Activated naive CD8-positive, alpha-beta T cell treated with anti-CD3 and anti-CD28 coated beads, Interleukin-2, amount 50 U/mL, for 24 hours (primary cell): ENCODE measurements at regions not wholly inside any gene's neighbourhood (a gene's known extent, or its start where the extent isn't known, plus 50 kb on each side); places are given as distances from the start of the nearest gene placed in this dataset.

Experiments
- ATAC-seq: fragments of 150-1000 bp; cut with Tn5 transposase; one replicate; pipeline ENCODE4 v1.10.0; 2021
- DNase-seq: peaks from one replicate; pipeline ENCODE4 v3.0.0; 2021
- H3K27ac Mint-ChIP-seq: one replicate; pipeline ENCODE4 v1.8.0; 2021; ENCODE audit warnings: mild to moderate bottlenecking, mixed read lengths
- H3K27me3 Mint-ChIP-seq: one replicate; pipeline ENCODE4 v1.8.0; 2021; ENCODE audit warnings: mixed read lengths
- H3K36me3 Mint-ChIP-seq: one replicate; pipeline ENCODE4 v1.8.0; 2021; ENCODE audit warnings: low read depth, mixed read lengths
- H3K4me1 Mint-ChIP-seq: one replicate; pipeline ENCODE4 v1.8.0; 2021; ENCODE audit warnings: mixed read lengths
- H3K4me3 Mint-ChIP-seq: one replicate; pipeline ENCODE4 v1.8.0; 2021; ENCODE audit warnings: mild to moderate bottlenecking, moderate library complexity, mixed read lengths
- H3K9me3 Mint-ChIP-seq: one replicate; pipeline ENCODE4 v1.8.0; 2021; ENCODE audit warnings: mixed read lengths

GRCh38 chr12:75852956-75853355 is 178.6 kb downstream of the PHLDA1 start:
- no peak for DNase-seq
- no peak for ATAC-seq
- Mint-ChIP-seq H3K36me3 (no peaks in the 10 kb centered on the region), H3K9me3 (no peaks in the 10 kb centered on the region), H3K27me3 (peaks cover 23% of the 10 kb centered on the region), H3K4me1 (peaks cover 4% of the 10 kb centered on the region), H3K27ac (no peak overlapping the region), H3K4me3 (no peak overlapping the region)

GRCh38 chr12:75852143-75852542 is 179.4 kb downstream of the PHLDA1 start:
- Mint-ChIP-seq H3K9me3 (no peaks in the 10 kb centered on the region), H3K27me3 (peaks cover 23% of the 10 kb centered on the region), H3K27ac (no peak overlapping the region), H3K4me1 (peaks cover 7% of the 10 kb centered on the region), H3K4me3 (no peak overlapping the region), H3K36me3 (no peaks in the 10 kb centered on the region)
- ATAC-seq (no peak), DNase-seq (no peak)

- ATAC-seq (no peak), DNase-seq (no peak)
- peaks cover 25% of the 10 kb centered on the region for H3K27me3 Mint-ChIP-seq
- no peaks in the 10 kb centered on the region for H3K36me3 Mint-ChIP-seq
- H3K4me1 Mint-ChIP-seq, result peaks cover 7% of the 10 kb centered on the region
- H3K4me3 Mint-ChIP-seq, result no peak overlapping the region
- H3K9me3 Mint-ChIP-seq, result peaks cover 9% of the 10 kb centered on the region
- H3K27ac Mint-ChIP-seq, result no peak overlapping the region
These were observed 180.7 kb downstream of the PHLDA1 start for GRCh38 chr12:75850721-75851462.

GRCh38 chr12:75848961-75849360 is 182.6 kb downstream of the PHLDA1 start:
- no peak for DNase-seq
- no peak for ATAC-seq
- Mint-ChIP-seq H3K4me1 (peaks cover 7% of the 10 kb centered on the region), H3K27me3 (peaks cover 23% of the 10 kb centered on the region), H3K4me3 (no peak overlapping the region), H3K9me3 (peaks cover 11% of the 10 kb centered on the region), H3K27ac (no peak overlapping the region), H3K36me3 (no peaks in the 10 kb centered on the region)

- Mint-ChIP-seq H3K4me1 (peaks cover 7% of the 10 kb centered on the region), H3K4me3 (no peak overlapping the region), H3K9me3 (peaks cover 11% of the 10 kb centered on the region), H3K27me3 (peaks cover 22% of the 10 kb centered on the region), H3K27ac (no peak overlapping the region), H3K36me3 (no peaks in the 10 kb centered on the region)
- DNase-seq (no peak), ATAC-seq (no peak)
These were observed 183.1 kb downstream of the PHLDA1 start for GRCh38 chr12:75848431-75848925.

- H3K4me1 Mint-ChIP-seq, result peaks cover 7% of the 10 kb centered on the region
- H3K36me3 Mint-ChIP-seq, result no peaks in the 10 kb centered on the region
- peaks cover 11% of the 10 kb centered on the region for H3K9me3 Mint-ChIP-seq
- ATAC-seq, result no peak
- no peak for DNase-seq
- H3K27ac Mint-ChIP-seq, result no peak overlapping the region
- no peak overlapping the region for H3K4me3 Mint-ChIP-seq
- peaks cover 7% of the 10 kb centered on the region for H3K27me3 Mint-ChIP-seq
These were observed 185.5 kb downstream of the PHLDA1 start for GRCh38 chr12:75846102-75846501.

- H3K27ac Mint-ChIP-seq, result no peak overlapping the region
- no peak overlapping the region for H3K4me3 Mint-ChIP-seq
- no peaks in the 10 kb centered on the region for H3K36me3 Mint-ChIP-seq
- peaks cover 11% of the 10 kb centered on the region for H3K9me3 Mint-ChIP-seq
- peaks cover 7% of the 10 kb centered on the region for H3K27me3 Mint-ChIP-seq
- peaks cover 7% of the 10 kb centered on the region for H3K4me1 Mint-ChIP-seq
- no peak for DNase-seq
- ATAC-seq, result no peak
These were observed 186.6 kb downstream of the PHLDA1 start for GRCh38 chr12:75844985-75845384.

- Mint-ChIP-seq H3K4me1 (peaks cover 7% of the 10 kb centered on the region), H3K27me3 (peaks cover 7% of the 10 kb centered on the region), H3K4me3 (no peak overlapping the region), H3K9me3 (peaks cover 11% of the 10 kb centered on the region), H3K36me3 (no peaks in the 10 kb centered on the region), H3K27ac (no peak overlapping the region)
- DNase-seq (no peak), ATAC-seq (no peak)
These were observed 187.4 kb downstream of the PHLDA1 start for GRCh38 chr12:75844049-75844770.

GRCh38 chr12:75842090-75842489 is 189.5 kb downstream of the PHLDA1 start:
- peaks cover 5% of the 10 kb centered on the region for H3K4me1 Mint-ChIP-seq
- peaks cover 11% of the 10 kb centered on the region for H3K9me3 Mint-ChIP-seq
- H3K36me3 Mint-ChIP-seq, result no peaks in the 10 kb centered on the region
- H3K27me3 Mint-ChIP-seq, result peaks cover 7% of the 10 kb centered on the region
- ATAC-seq (no peak), DNase-seq (no peak)
- no peak overlapping the region for H3K4me3 Mint-ChIP-seq
- no peak overlapping the region for H3K27ac Mint-ChIP-seq

GRCh38 chr12:75840994-75841355 is 190.6 kb downstream of the PHLDA1 start:
- Mint-ChIP-seq H3K36me3 (no peaks in the 10 kb centered on the region), H3K4me3 (no peak overlapping the region), H3K9me3 (peaks cover 3% of the 10 kb centered on the region), H3K27me3 (peaks cover 5% of the 10 kb centered on the region), H3K27ac (no peak overlapping the region), H3K4me1 (peaks cover 5% of the 10 kb centered on the region)
- ATAC-seq, result no peak
- DNase-seq, result no peak

GRCh38 chr12:75838309-75838708 is 193.3 kb downstream of the PHLDA1 start:
- H3K4me3 Mint-ChIP-seq, result no peak overlapping the region
- H3K27ac Mint-ChIP-seq, result no peak overlapping the region
- no peaks in the 10 kb centered on the region for H3K9me3 Mint-ChIP-seq
- DNase-seq (no peak), ATAC-seq (peak; percentile 36)
- H3K27me3 Mint-ChIP-seq, result peaks cover 5% of the 10 kb centered on the region
- peaks cover 5% of the 10 kb centered on the region for H3K4me1 Mint-ChIP-seq
- H3K36me3 Mint-ChIP-seq, result no peaks in the 10 kb centered on the region

GRCh38 chr12:75837700-75838099 is 193.9 kb downstream of the PHLDA1 start:
- ATAC-seq (no peak), DNase-seq (no peak)
- Mint-ChIP-seq H3K27ac (no peak overlapping the region), H3K36me3 (no peaks in the 10 kb centered on the region), H3K4me3 (no peak overlapping the region), H3K9me3 (no peaks in the 10 kb centered on the region), H3K4me1 (peaks cover 5% of the 10 kb centered on the region), H3K27me3 (peaks cover 6% of the 10 kb centered on the region)

- H3K4me3 Mint-ChIP-seq, result no peak overlapping the region
- peaks cover 5% of the 10 kb centered on the region for H3K4me1 Mint-ChIP-seq
- DNase-seq (no peak), ATAC-seq (no peak)
- H3K27me3 Mint-ChIP-seq, result peaks cover 6% of the 10 kb centered on the region
- H3K27ac Mint-ChIP-seq, result no peak overlapping the region
- H3K36me3 Mint-ChIP-seq, result no peaks in the 10 kb centered on the region
- no peaks in the 10 kb centered on the region for H3K9me3 Mint-ChIP-seq
These were observed 195.0 kb downstream of the PHLDA1 start for GRCh38 chr12:75836533-75836932.

- Mint-ChIP-seq H3K4me1 (peaks cover 5% of the 10 kb centered on the region), H3K4me3 (no peak overlapping the region), H3K27ac (no peak overlapping the region), H3K27me3 (peaks cover 9% of the 10 kb centered on the region), H3K9me3 (no peaks in the 10 kb centered on the region), H3K36me3 (no peaks in the 10 kb centered on the region)
- ATAC-seq, result no peak
- no peak for DNase-seq
These were observed 197.0 kb downstream of the PHLDA1 start for GRCh38 chr12:75834591-75834990.

GRCh38 chr12:75833268-75833667 is 198.3 kb downstream of the PHLDA1 start:
- DNase-seq, result no peak
- peaks cover 11% of the 10 kb centered on the region for H3K27me3 Mint-ChIP-seq

More at GRCh38 chr12:75833268-75833667, 198.3 kb downstream of the PHLDA1 start:
- no peaks in the 10 kb centered on the region for H3K36me3 Mint-ChIP-seq
- no peaks in the 10 kb centered on the region for H3K9me3 Mint-ChIP-seq
- ATAC-seq, result no peak
- no peaks in the 10 kb centered on the region for H3K4me1 Mint-ChIP-seq
- no peak overlapping the region for H3K27ac Mint-ChIP-seq
- H3K4me3 Mint-ChIP-seq, result no peak overlapping the region
